ENCODE measurements at regions not wholly inside any gene's neighbourhood (a gene's known extent, or its start where the extent isn't known, plus 50 kb on each side); places are given as distances from the start of the nearest gene placed in this dataset.

DNA sequence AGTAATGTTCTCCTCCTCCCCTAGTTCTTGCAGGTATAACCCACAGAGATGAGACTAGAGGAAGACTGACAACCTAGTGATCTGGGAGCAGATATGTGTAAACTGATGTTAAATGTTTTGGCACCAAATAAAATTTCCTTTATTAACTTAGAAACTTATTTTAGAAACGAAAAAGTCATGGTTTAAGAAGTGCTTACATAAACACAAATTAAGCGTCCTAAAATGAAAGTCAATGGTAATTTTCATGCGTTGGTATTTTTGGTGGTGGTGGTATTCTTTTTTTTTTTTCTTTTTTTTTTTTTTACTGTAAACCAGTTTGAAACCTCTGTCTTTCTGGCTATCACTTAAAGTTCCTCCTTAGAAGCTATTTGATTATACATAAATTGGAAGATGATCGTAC lies 1438.1 kb upstream of the TENM3 start:
- no peak for DNase-seq

DNA sequence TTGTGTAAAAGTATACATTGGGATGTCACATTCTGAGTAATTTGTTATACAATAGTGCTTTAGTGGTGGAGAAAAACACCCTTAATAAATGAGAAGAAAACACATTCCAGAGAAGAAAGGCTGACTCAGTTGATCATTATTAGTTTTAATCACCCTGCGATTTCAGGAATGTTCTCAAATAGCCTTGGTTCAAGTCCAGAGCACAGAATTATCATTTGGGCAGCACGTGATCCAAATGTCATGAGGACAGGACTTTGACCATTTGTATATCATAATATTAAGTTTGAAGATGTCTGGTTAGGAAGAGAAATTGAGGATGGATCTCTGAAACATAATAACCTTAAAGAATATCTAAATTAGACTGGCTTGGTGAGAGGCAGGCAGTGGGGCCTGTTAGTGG lies 1434.3 kb upstream of the TENM3 start:
- DNase-seq = no peak

DNA sequence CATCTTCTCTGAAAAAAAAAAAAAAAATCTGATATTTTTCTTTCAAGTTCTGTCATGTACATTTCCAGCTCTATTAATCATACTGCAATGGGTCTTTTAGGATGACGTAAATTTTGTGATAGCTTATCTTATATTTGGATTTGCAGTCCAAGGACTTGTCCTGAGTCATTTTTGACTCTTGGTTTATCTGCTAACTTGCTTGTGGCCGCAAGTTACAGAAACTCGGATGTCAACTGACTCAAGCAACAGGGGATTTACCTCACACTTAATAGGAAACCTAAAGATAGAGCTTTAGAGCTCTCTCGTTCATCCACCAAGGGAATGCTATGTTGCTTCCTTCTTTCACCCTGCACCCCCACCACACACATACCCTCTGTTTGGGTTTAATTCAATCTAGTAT lies 1433.8 kb upstream of the TENM3 start:
- DNase-seq = no peak

DNA sequence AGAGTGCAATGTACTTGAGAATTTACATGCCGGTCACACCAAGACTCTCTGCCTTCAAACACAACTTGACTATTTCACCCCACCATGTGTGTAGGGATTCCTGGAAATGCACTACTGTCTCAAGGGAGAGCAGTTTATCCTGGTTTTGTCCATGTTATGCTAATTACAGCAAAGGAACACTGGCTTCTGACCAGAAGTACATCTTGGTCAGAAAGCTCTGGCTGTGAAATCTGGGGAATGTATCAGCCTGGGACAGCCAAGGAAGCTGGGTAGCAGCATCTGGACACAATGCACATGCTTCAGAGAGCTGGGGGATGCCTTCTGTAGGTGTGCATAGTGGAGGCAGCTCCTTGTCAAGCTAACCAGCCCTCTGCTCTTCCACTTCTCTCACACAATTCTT lies 1432.6 kb upstream of the TENM3 start:
- DNase-seq = no peak

DNA sequence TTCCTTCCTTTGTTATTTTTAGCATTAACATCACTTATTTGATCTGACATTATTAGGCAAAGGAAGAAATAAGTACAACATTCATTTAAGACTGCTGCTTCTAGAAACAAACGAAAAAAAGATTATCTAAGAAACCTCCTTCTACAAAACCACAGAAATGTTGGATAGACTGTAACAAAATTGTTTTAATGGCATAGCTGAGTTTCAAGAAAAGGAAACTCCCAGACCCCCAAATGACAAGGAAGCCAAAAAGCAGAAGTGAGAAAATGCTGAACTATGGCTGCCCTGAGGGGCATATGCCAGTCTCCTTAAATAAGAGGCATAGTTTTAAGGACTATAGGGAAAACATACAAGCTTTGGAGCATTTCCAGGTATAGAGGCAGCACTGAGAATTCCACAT lies 1431.6 kb upstream of the TENM3 start:
- DNase-seq = no peak

DNA sequence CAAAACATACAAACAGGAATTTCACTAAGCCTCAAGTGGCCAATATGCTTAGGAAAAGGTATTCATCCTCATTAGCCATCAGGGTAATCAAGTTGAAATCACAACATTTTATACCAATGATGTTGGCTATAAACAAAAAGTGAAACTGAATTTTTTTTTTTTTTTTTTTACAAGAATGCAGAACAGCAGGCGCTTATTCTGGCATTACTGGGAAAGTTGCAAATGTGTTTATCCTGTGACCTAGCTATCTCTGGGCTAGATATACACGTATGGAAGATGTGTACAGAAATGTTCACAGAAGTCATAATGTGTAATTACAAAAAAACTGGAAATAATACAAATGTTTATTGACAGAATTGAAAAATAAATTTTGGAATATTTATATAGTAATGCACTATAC lies 1430.4 kb upstream of the TENM3 start:
- no peak for DNase-seq

DNA sequence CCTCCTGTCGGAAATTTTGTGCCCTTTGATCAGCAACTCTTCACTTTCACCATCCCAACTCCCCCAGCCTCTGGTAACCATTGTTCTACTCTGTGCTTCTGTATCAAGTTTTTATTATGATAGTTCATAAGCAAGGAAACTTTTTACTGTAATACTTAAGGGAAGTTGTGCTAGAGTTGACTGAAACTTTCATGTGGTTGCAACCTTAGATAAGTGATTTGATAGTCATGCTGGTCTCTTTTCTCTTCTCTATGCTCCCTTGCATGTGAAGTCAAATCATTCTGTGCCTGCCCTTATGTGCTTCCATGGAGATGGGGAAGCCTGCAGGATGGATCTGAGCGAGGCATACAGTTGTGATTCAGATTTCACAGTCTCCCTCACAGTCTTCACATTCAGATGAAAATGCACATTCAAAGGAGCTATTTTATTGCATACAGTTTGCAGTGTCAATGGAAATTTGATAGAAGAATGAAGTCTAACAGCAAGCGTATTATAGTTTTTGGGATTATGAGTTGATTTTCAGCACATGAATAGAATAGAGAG lies 1428.3 kb upstream of the TENM3 start:
- DNase-seq = no peak

DNA sequence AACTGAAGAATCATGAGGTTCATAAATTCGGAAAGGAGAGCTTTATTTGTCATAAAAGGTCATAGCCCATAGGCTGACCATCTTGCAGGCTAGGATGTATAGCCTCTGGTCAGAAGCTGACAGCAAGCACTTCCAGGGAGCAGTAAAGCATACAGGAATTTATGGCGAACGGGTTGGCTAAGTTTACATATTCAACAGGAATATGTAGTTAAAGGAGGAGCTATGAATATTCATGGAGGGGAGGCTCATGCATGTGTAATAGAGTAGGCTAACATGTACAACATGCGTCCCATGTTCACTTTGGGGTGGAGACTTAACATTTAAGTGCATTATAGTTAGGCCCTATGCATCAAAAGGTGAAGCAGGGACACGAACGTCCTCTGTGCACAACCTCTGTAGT lies 1425.7 kb upstream of the TENM3 start:
- DNase-seq = no peak

DNA sequence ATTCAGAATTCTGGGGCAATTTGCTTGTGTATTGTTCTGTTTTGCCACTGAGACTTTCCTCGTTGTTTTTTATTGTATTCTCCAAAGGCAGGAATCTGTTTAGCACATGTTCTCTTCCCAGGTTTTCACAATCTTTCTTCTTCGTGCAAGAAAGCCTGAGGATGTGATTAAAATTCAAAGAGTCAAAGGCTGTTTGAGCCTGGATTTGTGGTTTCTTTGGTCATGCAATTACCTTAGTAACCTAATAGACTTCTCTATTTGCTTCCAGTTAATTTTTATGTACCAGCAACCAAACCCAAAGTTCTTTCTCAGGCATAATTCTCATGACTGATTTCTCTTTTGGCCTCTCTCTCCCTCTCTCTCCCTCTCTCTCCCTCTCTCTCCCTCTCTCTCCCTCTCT lies 1420.1 kb upstream of the TENM3 start:
- no peak for DNase-seq

DNA sequence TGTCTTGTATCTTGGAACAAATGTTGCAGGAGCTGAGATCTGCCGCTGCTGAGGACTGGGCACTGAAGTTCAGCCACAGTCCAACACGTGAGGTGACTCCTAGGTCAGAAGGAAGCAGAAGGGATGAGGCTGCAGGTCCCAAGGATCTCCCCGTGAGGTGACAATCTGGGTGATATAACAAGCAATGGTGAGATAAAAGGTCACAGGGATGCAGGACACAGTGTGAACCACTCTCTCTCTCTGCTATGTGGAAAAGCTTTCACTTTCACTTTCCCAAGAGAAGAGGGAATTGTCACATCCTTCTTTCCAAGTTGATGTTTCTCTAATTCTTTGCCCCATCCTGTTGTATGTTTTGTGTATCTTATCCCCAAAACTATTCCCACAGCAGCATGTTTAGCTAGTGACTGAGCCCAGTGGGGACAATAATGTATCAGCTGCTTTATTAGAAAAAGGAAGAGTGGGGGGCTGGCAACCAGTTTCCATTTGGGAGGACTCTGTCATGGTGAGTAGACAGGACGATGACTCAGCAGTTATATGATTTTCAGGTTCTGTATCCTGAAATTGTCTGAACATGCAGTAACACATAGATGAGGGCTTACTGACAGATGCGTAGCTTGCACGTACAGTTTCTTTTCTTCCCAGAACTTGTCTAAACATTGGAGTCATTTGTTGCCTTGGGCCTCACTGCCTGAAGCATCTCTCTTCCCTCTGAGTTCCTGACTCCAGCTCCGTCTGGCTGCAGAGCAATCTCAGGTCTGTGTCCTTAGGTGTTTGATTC lies 1415.8 kb upstream of the TENM3 start:
- DNase-seq = no peak

DNA sequence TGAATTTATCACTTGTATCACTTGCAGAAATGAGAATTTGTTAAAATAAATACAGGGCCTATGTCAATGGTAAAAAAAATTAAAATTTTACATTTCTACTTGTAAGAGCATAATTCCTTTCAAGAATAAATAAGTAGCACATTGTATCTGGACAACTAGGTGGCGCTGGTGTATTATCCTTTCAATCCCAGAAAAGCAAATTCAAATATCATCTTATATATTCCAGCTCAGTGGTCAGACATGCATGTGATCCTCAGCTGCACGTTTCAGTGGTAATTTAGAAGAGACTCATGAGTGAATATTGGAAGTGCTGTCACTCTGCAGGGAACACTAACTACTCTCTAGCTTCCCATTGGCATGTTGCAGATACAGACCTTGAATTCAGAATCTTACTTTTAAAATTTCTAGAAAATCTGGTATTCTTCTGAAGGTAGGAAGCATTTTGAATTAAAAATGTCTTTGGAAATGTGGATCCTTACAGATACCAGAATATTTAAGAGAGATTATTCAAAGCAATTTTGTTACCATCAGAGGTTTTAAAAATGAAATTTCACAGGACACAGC lies 1414.7 kb upstream of the TENM3 start:
- no peak for DNase-seq

DNA sequence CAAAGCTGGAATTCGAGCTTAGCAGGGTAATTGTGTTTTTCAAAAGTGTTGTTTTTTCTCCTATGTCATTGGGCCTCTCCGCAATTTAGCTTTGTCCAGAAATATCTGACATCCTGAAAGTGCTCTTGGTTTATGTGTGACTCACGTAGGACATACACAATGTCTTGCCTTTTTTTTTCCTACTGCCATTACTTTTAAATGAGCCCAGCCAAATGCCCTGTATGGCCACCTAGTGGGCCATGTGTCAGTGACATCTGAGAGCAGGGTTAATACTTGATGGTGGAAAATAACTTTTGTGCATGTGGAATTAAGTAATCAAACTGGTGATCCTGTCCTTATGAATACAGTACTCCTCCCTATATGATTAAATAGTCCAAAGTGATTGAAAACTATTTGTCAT lies 1411.1 kb upstream of the TENM3 start:
- no peak for DNase-seq

DNA sequence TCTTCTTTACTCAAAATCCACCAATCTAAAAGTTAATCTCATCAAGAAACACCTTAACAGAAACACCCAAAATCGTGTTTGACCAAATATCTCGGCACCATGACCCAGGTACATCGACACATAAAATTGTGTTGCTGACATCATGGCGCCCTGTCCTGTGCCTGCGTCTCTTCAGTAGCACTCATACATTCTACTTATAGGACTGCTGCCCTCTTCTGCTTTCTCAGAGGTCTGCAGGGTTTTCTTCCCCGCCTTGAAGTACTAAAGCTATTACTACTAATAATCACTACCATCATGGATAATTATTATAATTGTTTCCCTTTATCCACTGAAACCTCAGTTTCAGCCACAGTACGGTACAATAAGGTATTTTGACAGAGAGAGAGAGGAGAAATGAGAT lies 1403.1 kb upstream of the TENM3 start:
- DNase-seq = no peak

DNA sequence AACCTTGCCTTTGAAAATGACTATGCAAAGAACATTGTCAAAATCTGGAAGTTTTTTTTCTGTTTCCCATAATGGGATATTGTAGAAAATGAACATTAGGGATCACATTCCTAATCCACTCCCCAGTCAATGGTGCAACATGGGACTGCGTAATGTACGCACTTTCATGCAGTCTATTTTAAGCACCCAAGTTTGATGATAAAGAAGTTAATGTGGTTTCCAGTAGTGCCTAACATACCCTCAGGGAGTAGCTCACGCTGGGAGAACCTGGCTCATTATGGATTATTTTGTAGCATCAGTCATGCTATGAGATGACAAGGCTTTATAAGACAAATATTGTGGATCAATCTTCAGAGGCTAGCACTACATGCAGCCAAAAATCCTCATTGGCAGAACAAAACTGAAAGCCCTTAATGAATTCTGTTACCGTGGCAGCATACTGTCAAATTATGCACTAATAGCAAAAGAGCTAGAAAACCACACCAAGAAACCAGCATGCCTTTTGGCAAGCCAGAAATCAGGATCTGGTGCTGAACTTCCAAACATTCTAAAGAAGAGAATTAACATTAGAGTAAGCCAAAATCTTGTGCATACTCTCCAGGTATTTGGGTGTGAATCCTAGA lies 1392.8 kb upstream of the TENM3 start:
- no peak for DNase-seq

DNA sequence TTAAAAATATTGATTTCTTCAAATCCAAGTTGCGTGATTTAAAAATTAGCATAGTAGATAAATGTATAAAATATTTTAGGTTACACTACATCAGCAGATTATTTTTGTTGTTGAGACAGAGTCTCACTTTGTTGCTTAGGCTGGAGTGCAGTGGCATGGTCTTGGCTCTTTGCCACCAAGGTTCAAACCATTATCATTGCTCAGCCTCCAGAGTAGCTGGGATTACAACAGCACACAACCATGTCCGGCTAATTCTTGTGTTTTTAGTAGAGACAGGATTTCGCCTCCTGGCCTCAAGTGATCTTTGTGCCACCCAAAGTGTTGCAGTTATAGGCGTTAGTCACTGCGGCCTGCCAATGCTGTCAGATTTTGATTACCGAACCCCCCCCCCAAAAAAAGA lies 1390.5 kb upstream of the TENM3 start:
- DNase-seq = no peak

DNA sequence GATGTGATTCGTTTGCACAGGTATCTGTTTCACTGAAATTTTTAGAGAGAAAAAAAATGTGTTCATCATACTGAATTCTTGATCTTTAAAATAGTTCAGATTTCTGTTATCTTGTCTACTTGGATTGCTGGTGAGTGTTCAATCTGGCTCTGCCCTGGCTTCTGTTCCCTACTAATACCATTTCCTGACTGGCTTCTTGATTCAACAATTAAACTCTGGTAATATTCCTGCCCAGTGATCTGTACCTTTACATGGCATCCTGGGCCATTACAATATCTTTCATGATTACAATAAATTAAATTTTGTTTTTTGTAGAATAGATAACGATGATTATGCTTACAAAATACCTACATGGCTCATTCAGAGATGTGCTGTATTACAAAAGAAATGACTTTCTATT lies 1388.0 kb upstream of the TENM3 start:
- DNase-seq = no peak

DNA sequence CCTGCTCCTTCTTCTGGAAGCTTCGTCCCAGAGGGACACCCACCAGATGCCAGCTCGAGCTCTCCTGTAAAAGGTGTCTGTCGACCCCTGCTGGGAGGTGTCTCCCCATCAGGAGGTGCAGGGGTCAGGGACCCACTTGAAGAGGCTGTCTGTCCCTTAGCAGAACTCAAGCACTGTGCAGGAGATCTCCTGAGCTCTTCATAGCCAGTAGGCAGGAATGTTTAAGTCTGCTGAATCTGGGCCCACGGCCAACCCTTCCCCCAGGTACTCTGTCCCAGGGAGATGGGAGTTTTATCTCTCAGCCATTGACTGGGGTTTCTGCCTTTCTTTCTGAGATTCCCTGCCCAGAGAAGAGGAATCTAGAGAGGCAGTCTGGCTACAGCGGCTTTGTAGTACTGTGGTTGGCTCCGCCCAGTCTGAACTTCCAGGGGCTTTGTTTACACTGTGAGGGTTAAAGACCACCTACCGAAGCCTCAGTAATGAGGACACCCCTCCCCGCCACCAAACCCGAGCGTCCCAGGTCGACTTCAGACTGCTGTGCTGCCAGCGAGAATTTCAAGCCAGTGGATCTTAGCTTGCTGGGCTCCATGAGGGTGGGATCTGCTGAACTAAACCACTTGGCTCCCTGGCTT lies 1383.0 kb upstream of the TENM3 start:
- DNase-seq = no peak

DNA sequence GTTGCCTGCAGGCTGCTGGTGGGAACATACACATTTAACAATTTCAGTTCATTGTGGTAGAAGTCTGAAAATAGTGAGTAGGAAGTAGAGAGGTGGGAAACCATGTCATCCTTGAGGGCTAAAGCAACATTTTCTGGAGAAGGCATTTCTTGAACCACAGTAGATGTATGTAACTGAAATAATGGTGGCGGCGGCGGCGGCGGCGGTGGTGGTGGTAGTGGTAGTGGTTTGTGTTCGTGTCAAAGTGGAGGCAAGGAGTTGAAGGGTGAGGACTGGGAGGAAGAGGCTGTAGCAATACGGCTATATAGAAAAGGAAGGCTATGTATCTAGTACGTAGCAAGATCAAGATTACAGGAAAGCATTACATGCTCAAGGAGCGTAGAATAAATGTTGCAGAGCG lies 1381.6 kb upstream of the TENM3 start:
- DNase-seq = no peak

DNA sequence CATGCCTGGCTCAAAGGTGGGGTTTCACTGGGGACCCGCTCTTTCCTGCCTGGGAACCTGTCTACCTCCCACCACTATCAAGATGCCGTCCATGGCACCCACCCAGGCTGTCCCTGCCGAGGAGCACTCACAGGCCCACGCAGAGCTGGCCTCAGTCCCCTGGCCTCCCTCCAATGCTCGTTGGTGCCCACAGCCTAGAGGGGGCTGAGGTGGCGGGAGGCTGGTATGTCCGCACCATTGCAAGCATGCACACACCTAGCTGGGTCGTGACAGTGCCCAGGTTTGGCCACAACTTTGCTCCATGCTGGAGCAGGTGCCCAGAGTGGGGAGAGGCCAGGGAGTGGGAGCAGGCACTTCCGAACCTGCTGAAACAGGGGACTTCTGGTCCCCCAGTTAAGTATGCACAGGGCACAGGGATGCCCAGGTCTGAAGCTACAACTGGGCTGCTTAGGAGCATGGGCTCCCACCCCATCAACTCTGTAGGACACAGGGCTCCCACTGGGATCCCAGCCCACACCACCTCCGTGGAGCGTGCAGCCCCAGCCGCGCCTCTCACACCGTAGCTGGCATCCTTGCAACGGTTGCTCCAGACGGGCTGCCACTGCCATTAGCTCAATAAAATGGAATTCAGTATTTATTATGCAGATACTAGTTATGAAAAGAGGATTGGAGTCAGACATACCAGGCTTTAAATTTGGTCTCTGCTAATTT lies 1376.1 kb upstream of the TENM3 start:
- DNase-seq = no peak

DNA sequence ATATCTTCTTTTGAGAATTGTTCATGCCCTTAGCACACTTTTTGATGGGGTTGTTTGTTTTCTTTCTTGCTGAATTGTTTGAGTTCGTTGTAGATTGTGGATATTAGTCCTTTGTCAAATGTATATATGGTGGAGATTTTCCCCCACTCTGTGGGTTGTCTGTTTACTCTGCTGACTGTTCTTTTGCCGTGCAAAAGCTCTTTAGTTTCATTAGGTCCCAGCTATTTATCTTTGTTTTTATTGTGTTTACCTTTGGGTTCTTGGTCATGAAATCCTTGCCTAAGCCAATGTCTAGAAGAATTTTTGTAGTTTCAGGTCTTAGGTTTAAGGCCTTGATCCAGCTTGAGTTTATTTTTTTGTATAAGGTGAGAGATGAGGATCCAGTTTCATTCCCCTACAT lies 1372.6 kb upstream of the TENM3 start:
- no peak for DNase-seq

DNA sequence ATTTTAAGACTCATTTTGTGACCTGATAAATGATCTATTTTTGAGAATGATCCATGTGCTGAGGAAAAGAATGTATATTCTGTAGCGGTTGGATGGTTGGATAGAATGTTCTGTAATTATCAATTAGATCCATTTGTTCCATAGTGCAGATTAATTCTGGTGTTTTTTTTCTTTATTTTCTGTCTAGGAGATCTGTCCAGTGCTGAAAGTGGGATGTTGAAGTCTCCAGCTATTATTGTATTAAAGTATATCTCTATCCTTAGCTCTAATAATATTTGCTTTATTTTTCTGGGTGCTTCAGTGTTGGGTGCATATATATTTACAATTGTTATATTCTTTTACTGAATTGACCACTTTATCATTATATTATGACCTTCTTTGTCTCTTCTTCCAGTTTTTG lies 1344.9 kb upstream of the TENM3 start:
- DNase-seq = no peak

DNA sequence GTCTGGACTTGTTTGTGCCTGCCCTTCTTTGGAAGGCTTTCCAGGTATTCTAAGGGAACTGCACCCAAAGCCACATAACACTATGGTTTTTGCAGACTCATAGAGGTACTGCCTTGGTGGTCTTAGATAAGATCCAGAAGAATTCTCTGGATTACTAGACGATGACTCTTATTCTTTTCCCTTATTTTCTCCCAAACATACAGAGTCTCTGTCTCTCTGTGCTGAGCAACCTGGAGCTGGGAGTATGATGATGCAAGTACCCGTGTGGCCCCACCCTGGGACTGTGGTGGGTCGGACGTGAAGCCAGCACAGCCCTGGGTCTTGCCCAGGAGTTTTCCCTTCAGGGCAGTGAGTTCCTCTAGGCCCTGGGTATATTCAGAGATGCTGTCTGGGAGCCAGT lies 1342.4 kb upstream of the TENM3 start:
- DNase-seq = no peak

DNA sequence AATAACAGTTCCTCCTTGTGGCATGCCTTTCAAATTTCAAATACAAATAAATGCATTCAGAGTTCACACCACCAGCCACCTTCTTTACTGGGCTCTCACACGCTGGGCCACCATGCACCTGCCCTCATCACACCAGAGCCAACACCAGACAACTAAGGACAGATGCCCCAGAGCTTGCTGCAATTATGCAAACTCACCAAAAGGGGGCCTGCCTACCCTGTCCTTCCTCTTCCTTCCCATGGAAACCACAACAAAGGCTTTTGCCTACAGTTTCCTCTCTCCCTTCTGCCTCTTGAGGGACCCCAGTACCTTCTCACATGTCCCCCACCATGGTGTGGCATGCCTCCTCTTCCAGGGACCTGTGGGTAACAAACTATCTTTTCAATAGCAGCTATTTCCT lies 1333.9 kb upstream of the TENM3 start:
- DNase-seq = no peak

Data from stimulated activated CD4-positive, alpha-beta T cell treated with anti-CD3 and anti-CD28 coated beads, Interleukin-12 subunit alpha, Interleukin-12 subunit beta, amount 100 ng/mL, for 4 hours (primary cell).